GM19452 (cell line): ENCODE measurements at regions not wholly inside any gene's neighbourhood (a gene's known extent, or its start where the extent isn't known, plus 50 kb on each side); places are given as distances from the start of the nearest gene placed in this dataset.

ENCODE experiments used
- ATAC-seq: cut with Tn5 transposase; IDR thresholded peaks from one replicate; pipeline ENCODE4 v1.9.1; 2021; ENCODE audit not compliant: unreplicated experiment

- no peak for ATAC-seq
Measured at GRCh38 chrX:5829469-5829868, 399.2 kb downstream of the NLGN4X start.

- ATAC-seq: no peak
Measured at GRCh38 chrX:5829060-5829459, 399.6 kb downstream of the NLGN4X start.

GRCh38 chrX:5823903-5824302 is 404.8 kb downstream of the NLGN4X start:
- ATAC-seq: no peak

- ATAC-seq: no peak
Measured at GRCh38 chrX:5810636-5811035, 418.0 kb downstream of the NLGN4X start.

- no peak for ATAC-seq
Measured at GRCh38 chrX:5807181-5807580, 421.5 kb downstream of the NLGN4X start.

GRCh38 chrX:5802391-5802790 is 426.3 kb downstream of the NLGN4X start:
- no peak for ATAC-seq

DNA sequence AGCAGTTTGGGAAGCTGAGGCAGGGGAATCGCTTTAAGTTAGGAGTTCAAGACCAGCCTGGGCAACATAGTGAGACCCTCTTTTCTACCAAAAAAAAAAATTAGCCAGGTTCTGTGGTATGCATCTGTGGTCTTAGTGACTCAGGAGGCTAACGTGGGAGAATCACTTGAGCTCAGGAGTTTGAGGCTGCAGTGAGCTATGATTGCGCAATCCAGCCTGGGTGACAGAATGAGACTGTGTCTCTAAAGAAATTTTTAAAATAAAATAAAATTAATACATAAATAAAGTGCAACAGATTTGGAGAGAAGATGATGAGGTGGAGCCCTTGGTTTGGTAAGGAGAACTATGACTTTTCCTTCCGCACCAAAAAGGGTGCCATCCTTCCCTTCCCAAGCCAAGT is 436.9 kb downstream of the NLGN4X start:
- ATAC-seq: no peak

DNA sequence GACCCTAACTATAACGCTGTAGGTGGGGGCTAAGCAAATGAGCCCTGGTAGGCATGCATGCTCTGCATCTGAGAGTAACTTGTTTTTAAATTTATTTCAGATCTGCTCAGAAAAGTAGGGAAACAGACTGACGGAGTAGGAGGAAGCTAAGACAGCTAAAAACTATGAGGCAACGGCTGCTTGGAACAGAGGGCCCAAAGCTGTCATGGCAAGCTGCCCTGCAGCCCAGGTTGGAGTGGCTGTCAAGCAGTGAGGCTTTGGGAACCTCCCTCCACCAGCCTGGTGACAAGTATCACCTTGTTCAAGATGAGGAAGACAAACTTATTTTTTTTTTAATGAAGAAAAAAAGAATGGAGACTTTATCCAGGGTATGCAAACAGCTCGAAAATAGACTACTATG is 439.8 kb downstream of the NLGN4X start:
- no peak for ATAC-seq

DNA sequence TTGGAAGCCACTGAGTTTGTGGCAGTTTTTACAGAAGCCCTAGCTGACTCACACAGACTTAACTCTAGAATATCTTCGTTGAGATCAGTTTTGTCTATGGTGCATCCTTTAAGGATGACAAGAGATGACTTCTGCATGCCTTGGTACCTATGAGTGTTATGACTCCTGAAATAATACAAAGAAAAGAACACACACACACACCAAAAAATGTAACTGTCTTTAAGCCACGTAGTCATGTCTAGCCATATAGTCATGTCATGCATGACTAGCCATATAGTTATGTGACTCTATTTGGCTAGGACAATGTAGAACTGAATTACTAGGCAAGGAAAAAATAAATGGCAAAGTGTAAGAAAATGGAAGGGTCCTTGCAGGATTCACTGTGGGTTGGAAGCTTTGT is 447.8 kb downstream of the NLGN4X start:
- ATAC-seq: no peak

DNA sequence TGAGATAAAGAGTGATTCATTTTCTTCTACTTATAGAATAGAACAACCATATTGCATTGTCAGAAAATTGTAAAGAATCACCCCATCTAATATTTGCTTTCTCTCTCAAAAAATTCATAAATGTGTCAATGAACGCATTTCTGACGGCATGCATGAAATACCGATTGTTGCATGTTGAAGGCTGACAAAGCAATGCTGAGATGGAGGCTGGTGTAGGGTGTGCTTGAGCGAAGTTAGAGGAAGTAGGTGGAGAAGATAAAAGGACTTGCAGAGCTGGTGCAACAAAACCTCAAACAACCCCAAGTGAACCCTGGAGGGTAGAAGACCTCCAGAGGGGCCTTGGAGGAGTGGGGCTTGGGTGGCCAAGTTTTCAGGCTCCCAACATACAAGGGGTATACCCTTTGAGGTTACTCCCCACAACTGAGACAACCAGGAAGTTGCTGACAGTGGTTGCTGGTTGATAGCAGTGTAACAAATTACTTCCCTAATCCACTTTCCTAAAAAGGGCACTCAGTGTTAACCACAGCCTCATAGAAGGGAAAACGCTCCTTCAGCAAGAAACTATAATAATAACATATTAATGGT is 452.7 kb downstream of the NLGN4X start:
- no peak for ATAC-seq

DNA sequence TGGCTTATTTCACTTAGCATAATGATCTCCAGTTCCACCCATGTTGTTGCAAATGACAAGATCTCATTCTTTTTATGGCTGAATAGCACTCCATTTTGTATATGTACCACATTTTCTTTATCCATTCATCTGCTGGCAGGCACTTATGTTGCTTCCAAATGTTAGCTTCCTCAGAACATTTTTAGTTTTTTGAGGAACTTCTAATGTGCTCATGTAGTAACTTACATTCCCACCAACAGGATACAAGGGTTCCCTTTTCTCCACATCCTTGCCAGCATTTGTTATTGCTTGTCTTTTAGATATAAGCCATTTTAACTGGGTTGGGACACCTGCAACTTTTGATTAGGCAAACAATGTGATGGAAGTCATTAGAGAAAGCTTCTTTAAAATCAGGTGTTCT is 454.2 kb downstream of the NLGN4X start:
- ATAC-seq: no peak

DNA sequence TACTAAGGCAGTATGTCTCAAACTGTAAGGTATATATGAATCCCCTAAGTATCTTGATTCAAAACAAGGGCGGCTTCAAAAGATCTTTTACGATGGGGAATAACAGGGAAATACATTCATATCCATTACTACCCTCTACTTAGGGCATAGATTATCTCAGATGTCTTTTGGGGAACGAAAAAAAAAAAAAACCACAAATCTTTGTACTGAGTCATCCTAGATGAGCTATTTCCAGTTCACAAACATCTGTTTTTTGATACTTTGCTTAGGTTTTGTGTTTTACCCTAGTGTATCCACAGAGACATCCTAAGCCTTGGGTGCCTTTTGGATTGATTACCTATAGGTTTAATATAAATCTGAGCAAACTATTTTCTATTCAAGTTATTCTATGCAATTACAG is 457.2 kb downstream of the NLGN4X start:
- no peak for ATAC-seq

- ATAC-seq: no peak
Measured at GRCh38 chrX:5756616-5757015, 472.1 kb downstream of the NLGN4X start.

GRCh38 chrX:5753291-5753690 is 475.4 kb downstream of the NLGN4X start:
- no peak for ATAC-seq

DNA sequence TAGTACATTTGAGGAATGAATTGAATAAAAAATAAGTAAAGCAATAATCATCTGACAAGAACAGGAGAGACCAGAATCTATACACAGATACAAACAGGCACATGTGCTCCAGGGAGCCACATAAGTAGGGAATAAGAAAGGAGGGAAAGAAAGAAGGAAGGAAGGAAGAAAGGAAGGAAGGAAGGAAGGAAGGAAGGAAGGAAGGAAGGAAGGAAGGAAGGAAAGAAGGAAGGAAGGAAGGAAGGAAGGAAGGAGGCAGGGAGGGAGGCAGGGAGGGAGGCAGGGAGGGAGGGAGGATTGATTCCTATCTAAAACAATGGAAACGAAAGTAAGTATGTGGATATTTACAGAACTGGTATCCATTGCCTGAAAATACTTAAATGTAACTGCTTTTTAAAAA is 475.8 kb downstream of the NLGN4X start:
- no peak for ATAC-seq

DNA sequence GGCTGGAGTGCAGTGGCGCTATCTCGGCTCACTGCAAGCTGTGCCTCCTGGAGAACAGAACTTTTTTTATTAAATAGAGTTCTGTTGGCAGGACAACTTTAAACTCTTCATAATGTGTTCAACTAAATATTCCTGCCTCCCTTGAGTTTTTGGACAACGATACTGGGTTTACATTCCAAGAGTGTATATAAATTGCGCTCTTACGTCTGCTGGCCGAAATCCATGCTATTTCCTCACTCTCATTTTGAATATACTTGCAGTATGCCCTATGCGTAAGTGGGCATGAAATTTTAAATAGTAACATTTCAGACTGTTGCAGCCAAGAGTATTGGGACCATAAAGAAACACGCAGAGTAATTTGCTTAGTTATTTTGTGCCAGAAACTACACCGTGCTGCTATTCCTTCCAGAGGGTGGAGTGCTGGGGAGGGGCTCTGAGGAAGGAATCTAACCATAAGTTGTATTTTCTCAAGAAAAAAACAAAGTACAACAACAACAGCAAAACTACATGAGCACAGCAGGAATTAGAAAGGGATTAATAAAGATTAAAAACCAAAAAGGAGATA is 480.0 kb downstream of the NLGN4X start:
- ATAC-seq: no peak

DNA sequence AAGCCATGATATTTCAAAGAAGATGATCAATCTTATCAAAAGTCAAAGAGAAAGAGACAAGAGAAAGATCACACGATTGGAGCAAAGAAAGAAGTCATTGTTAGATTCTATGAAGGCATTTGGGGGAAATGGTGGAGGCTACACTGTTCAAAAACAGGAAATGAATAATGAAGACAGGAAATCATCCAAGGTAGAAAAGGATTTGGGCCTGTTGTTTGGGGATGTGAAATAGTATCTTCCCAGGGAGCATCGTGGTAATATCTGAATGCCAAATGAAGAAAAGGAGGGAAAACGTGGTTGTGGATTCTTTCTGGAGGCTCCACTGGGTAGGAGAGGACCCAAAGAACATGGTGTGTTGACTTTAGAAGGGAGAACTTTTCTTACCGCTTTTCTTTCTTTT is 482.4 kb downstream of the NLGN4X start:
- ATAC-seq: no peak

- no peak for ATAC-seq
Measured at GRCh38 chrX:5733501-5733900, 495.2 kb downstream of the NLGN4X start.

GRCh38 chrX:5730556-5730955 is 498.1 kb downstream of the NLGN4X start:
- no peak for ATAC-seq

GRCh38 chrX:5726224-5726623 is 502.4 kb downstream of the NLGN4X start:
- no peak for ATAC-seq

- ATAC-seq: no peak
Measured at GRCh38 chrX:5724123-5724522, 504.5 kb downstream of the NLGN4X start.

DNA sequence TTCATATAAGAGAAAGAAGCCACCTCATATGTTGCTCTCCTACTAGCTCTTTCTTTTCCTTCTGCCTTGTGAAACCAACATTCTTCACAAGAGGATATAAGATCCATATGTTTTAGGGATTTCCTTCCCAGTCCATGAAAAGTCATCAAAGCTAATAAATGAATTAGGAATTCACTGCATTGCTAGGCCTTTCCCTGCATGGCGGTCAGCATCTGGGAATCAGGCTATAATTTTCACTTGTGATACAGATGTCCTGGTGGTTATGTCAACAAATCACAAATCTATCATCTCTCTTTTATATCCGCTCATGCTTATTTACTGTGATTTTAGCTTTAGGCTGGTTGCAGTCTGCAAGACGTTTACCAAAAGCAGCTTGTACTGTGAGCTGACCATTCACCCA is 510.0 kb downstream of the NLGN4X start:
- no peak for ATAC-seq

DNA sequence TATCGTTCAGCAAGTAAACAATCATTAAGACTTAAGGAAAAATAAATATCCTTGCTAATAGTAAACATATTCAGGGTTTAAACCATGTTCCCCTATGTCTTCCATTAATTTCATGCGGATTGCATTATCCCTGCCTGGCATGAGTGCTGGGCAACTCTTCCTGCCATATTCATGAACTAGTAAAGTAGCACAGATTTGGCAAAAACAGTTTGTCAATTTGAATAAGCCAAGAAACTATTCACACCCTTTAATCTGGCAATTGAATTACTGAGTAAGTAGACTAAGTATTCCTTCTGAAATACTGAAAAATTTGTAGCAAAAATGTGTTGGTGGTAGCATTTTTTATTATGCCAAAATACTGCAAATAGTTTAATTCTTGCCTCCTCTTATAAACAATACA is 512.0 kb downstream of the NLGN4X start:
- no peak for ATAC-seq
